ENCODE measurements at regions not wholly inside any gene's neighbourhood (a gene's known extent, or its start where the extent isn't known, plus 50 kb on each side); places are given as distances from the start of the nearest gene placed in this dataset.

DNA sequence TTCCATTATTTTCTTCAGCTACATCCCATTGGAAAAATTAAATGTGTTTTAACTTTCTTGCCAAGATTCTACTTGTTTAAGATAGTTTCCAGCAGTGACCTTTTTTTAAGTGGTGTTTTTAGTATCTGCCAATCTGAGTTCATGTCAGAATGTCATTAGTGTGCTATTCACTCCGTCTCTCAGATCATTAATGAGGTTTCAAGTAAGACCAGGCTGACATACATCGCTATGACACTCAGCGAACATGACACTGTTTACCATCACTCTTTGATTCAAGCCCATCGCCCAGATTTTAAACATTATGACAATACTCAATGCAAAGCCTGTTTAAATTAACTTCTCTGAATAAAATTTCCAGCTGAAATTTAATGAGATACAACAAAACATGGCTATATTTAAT, 272.0 kb upstream of the KYNU start:
- TF ChIP-seq, protein P1, sequence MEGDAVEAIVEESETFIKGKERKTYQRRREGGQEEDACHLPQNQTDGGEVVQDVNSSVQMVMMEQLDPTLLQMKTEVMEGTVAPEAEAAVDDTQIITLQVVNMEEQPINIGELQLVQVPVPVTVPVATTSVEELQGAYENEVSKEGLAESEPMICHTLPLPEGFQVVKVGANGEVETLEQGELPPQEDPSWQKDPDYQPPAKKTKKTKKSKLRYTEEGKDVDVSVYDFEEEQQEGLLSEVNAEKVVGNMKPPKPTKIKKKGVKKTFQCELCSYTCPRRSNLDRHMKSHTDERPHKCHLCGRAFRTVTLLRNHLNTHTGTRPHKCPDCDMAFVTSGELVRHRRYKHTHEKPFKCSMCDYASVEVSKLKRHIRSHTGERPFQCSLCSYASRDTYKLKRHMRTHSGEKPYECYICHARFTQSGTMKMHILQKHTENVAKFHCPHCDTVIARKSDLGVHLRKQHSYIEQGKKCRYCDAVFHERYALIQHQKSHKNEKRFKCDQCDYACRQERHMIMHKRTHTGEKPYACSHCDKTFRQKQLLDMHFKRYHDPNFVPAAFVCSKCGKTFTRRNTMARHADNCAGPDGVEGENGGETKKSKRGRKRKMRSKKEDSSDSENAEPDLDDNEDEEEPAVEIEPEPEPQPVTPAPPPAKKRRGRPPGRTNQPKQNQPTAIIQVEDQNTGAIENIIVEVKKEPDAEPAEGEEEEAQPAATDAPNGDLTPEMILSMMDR (IDR thresholded peaks at IDR 0.05): no peak
- TF ChIP-seq EP300 (IDR thresholded peaks at IDR 0.05) (no peak), POLR2AphosphoS5 (IDR thresholded peaks at IDR 0.05) (no peak)
